ENCODE measurements at regions not wholly inside any gene's neighbourhood (a gene's known extent, or its start where the extent isn't known, plus 50 kb on each side); places are given as distances from the start of the nearest gene placed in this dataset.

- H3K9ac ChIP-seq (ENCODE audit: low read depth in 1 of 2, low read length in 2 of 2): no peak overlapping the region
- H3K36me3 ChIP-seq (ENCODE audit: control insufficient read depth in 2 of 2, insufficient read depth in 2 of 2, low read length in 2 of 2): no peaks in the 10 kb centered on the region
- H3K9me3 ChIP-seq (ENCODE audit: control insufficient read depth in 2 of 2, low read length in 2 of 2): no peaks in the 10 kb centered on the region
- no peak overlapping the region for H3K27ac ChIP-seq (ENCODE audit: low read depth in 2 of 2, low read length in 2 of 2)
- H3K27me3 ChIP-seq (ENCODE audit: control insufficient read depth in 2 of 2, insufficient read depth in 2 of 2, low read length in 2 of 2): no peaks in the 10 kb centered on the region
- no peak overlapping the region for H3K4me3 ChIP-seq (ENCODE audit: low read length in 2 of 2)
- H3K4me1 ChIP-seq (ENCODE audit: control insufficient read depth in 2 of 2, insufficient read depth in 2 of 2, low read length in 2 of 2): no peaks in the 10 kb centered on the region
These were observed 672.2 kb downstream of the EPM2A start for GRCh38 chr6:145063091-145063490.

DNA sequence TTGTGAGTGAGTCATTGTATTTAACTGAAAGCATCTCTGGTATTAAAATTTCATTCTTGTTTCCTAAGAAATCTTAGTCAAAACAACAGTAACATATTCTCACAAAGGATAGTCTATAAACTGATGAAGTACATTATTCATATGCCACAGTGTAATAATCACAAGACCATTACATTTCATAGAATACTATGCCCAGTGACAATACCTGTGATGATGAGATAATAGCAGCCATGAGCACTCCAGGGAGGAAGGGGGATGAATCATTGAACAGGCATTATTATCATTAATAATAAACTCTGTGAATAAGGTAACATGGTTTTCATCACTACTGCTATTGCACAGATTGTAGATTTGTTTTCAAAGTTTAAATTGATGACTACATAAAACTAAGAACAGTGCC lies 667.9 kb downstream of the EPM2A start:
- Histone ChIP-seq H3K4me3 (ENCODE audit: low read length in 2 of 2) (no peak overlapping the region), H3K9ac (ENCODE audit: low read depth in 1 of 2, low read length in 2 of 2) (no peak overlapping the region), H3K9me3 (ENCODE audit: control insufficient read depth in 2 of 2, low read length in 2 of 2) (no peaks in the 10 kb centered on the region), H3K4me1 (ENCODE audit: control insufficient read depth in 2 of 2, insufficient read depth in 2 of 2, low read length in 2 of 2) (no peaks in the 10 kb centered on the region), H3K27ac (ENCODE audit: low read depth in 2 of 2, low read length in 2 of 2) (no peak overlapping the region), H3K36me3 (ENCODE audit: control insufficient read depth in 2 of 2, insufficient read depth in 2 of 2, low read length in 2 of 2) (no peaks in the 10 kb centered on the region), H3K27me3 (ENCODE audit: control insufficient read depth in 2 of 2, insufficient read depth in 2 of 2, low read length in 2 of 2) (no peaks in the 10 kb centered on the region)

DNA sequence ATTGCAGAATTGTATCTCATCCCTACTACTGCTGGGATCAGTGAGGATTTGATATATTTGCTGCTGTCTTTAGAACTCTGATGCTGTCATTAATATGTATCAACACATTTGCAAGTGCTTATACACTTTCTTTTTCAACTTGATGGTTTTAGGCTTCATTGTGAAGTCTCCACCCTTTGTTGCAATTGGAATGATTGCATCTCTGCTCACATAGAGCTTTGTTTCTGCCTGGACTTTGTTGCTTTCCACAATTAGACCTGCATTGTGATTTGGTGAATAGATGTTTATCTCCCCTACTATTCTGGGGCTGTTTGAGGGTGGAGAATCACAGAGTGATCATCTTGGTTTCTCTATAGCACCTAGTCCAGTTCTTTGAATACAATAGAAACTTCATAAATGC lies 666.7 kb downstream of the EPM2A start:
- Histone ChIP-seq H3K36me3 (ENCODE audit: control insufficient read depth in 2 of 2, insufficient read depth in 2 of 2, low read length in 2 of 2) (no peaks in the 10 kb centered on the region), H3K27ac (ENCODE audit: low read depth in 2 of 2, low read length in 2 of 2) (no peak overlapping the region), H3K9me3 (ENCODE audit: control insufficient read depth in 2 of 2, low read length in 2 of 2) (no peaks in the 10 kb centered on the region), H3K4me1 (ENCODE audit: control insufficient read depth in 2 of 2, insufficient read depth in 2 of 2, low read length in 2 of 2) (no peaks in the 10 kb centered on the region), H3K27me3 (ENCODE audit: control insufficient read depth in 2 of 2, insufficient read depth in 2 of 2, low read length in 2 of 2) (no peaks in the 10 kb centered on the region), H3K9ac (ENCODE audit: low read depth in 1 of 2, low read length in 2 of 2) (no peak overlapping the region), H3K4me3 (ENCODE audit: low read length in 2 of 2) (no peak overlapping the region)

- Histone ChIP-seq H3K36me3 (ENCODE audit: control insufficient read depth in 2 of 2, insufficient read depth in 2 of 2, low read length in 2 of 2) (no peaks in the 10 kb centered on the region), H3K9me3 (ENCODE audit: control insufficient read depth in 2 of 2, low read length in 2 of 2) (no peaks in the 10 kb centered on the region), H3K4me3 (ENCODE audit: low read length in 2 of 2) (no peak overlapping the region), H3K27me3 (ENCODE audit: control insufficient read depth in 2 of 2, insufficient read depth in 2 of 2, low read length in 2 of 2) (no peaks in the 10 kb centered on the region), H3K27ac (ENCODE audit: low read depth in 2 of 2, low read length in 2 of 2) (no peak overlapping the region), H3K4me1 (ENCODE audit: control insufficient read depth in 2 of 2, insufficient read depth in 2 of 2, low read length in 2 of 2) (no peaks in the 10 kb centered on the region), H3K9ac (ENCODE audit: low read depth in 1 of 2, low read length in 2 of 2) (no peak overlapping the region)
These were observed 665.4 kb downstream of the EPM2A start for GRCh38 chr6:145069966-145070365.

DNA sequence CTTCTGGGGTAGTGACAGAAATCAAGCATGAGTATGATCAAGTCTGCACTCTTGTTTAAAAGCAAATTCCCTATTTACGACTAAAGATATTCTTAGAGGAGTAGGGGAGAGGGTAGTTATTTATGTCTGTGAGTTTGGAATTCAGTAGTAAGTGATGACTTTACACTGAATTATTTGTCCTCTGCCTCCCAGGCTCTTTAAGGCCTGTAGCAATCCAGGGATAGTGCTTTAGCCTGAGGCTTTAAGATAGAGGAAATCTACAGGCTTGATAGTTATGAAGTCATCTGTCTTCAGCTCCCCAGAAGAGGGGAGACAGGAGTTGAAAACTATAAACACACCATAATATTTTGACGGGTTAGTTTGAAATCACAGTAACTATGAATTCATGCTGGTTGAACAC lies 664.5 kb downstream of the EPM2A start:
- H3K27ac ChIP-seq (ENCODE audit: low read depth in 2 of 2, low read length in 2 of 2): no peak overlapping the region
- no peak overlapping the region for H3K9ac ChIP-seq (ENCODE audit: low read depth in 1 of 2, low read length in 2 of 2)
- no peak overlapping the region for H3K4me3 ChIP-seq (ENCODE audit: low read length in 2 of 2)
- no peaks in the 10 kb centered on the region for H3K4me1 ChIP-seq (ENCODE audit: control insufficient read depth in 2 of 2, insufficient read depth in 2 of 2, low read length in 2 of 2)
- H3K36me3 ChIP-seq (ENCODE audit: control insufficient read depth in 2 of 2, insufficient read depth in 2 of 2, low read length in 2 of 2): no peaks in the 10 kb centered on the region
- H3K27me3 ChIP-seq (ENCODE audit: control insufficient read depth in 2 of 2, insufficient read depth in 2 of 2, low read length in 2 of 2): no peaks in the 10 kb centered on the region
- H3K9me3 ChIP-seq (ENCODE audit: control insufficient read depth in 2 of 2, low read length in 2 of 2): no peaks in the 10 kb centered on the region

DNA sequence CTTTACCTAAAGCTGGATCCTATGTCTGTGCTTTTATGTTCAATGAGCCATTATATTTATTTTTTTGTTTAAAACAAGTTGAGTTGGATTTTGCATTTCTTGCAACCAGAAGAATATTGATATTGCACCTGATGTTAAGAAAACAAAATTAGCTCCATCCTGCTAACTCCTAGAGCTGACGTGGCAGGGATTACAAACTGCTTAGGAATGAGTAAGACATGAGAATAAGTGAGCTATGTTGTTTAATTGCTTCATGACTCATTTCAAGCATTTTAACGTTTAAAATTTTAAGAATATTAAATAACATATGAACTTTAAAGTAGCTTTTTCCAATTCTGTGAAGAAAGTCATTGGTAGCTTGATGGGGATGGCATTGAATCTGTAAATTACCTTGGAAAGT lies 663.5 kb downstream of the EPM2A start:
- H3K36me3 ChIP-seq (ENCODE audit: control insufficient read depth in 2 of 2, insufficient read depth in 2 of 2, low read length in 2 of 2): no peaks in the 10 kb centered on the region
- no peak overlapping the region for H3K27ac ChIP-seq (ENCODE audit: low read depth in 2 of 2, low read length in 2 of 2)
- no peak overlapping the region for H3K9ac ChIP-seq (ENCODE audit: low read depth in 1 of 2, low read length in 2 of 2)
- H3K4me1 ChIP-seq (ENCODE audit: control insufficient read depth in 2 of 2, insufficient read depth in 2 of 2, low read length in 2 of 2): no peaks in the 10 kb centered on the region
- H3K9me3 ChIP-seq (ENCODE audit: control insufficient read depth in 2 of 2, low read length in 2 of 2): no peaks in the 10 kb centered on the region
- no peak overlapping the region for H3K4me3 ChIP-seq (ENCODE audit: low read length in 2 of 2)
- no peaks in the 10 kb centered on the region for H3K27me3 ChIP-seq (ENCODE audit: control insufficient read depth in 2 of 2, insufficient read depth in 2 of 2, low read length in 2 of 2)

- no peaks in the 10 kb centered on the region for H3K27me3 ChIP-seq (ENCODE audit: control insufficient read depth in 2 of 2, insufficient read depth in 2 of 2, low read length in 2 of 2)
- no peak overlapping the region for H3K4me3 ChIP-seq (ENCODE audit: low read length in 2 of 2)
- H3K4me1 ChIP-seq (ENCODE audit: control insufficient read depth in 2 of 2, insufficient read depth in 2 of 2, low read length in 2 of 2): no peaks in the 10 kb centered on the region
- no peaks in the 10 kb centered on the region for H3K9me3 ChIP-seq (ENCODE audit: control insufficient read depth in 2 of 2, low read length in 2 of 2)
- no peak overlapping the region for H3K9ac ChIP-seq (ENCODE audit: low read depth in 1 of 2, low read length in 2 of 2)
- no peaks in the 10 kb centered on the region for H3K36me3 ChIP-seq (ENCODE audit: control insufficient read depth in 2 of 2, insufficient read depth in 2 of 2, low read length in 2 of 2)
- no peak overlapping the region for H3K27ac ChIP-seq (ENCODE audit: low read depth in 2 of 2, low read length in 2 of 2)
These were observed 661.5 kb downstream of the EPM2A start for GRCh38 chr6:145073811-145074210.

DNA sequence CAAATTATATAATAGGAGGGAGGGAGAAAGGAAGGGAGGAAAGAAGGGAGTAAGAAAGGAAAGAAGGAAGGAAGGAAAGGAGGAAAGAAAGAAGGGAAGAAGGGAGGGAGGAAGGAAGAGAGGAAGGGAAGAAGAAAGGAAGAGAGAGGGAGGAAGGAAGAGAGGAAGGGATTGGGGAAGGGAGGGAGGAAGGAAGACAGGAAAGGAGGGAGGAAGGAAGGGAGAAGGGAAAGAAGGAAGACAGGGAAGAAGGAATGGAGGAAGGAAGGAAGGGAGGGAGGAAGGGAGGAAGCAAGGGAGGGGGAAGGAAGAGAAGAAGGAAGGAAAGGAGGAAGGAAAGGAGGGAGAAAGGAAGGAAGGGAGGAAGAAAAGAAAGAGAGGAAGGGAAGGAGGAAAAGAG lies 660.5 kb downstream of the EPM2A start:
- H3K9ac ChIP-seq (ENCODE audit: low read depth in 1 of 2, low read length in 2 of 2): no peak overlapping the region
- H3K9me3 ChIP-seq (ENCODE audit: control insufficient read depth in 2 of 2, low read length in 2 of 2): no peaks in the 10 kb centered on the region
- H3K27ac ChIP-seq (ENCODE audit: low read depth in 2 of 2, low read length in 2 of 2): no peak overlapping the region
- no peaks in the 10 kb centered on the region for H3K27me3 ChIP-seq (ENCODE audit: control insufficient read depth in 2 of 2, insufficient read depth in 2 of 2, low read length in 2 of 2)
- H3K36me3 ChIP-seq (ENCODE audit: control insufficient read depth in 2 of 2, insufficient read depth in 2 of 2, low read length in 2 of 2): no peaks in the 10 kb centered on the region
- H3K4me3 ChIP-seq (ENCODE audit: low read length in 2 of 2): no peak overlapping the region
- no peaks in the 10 kb centered on the region for H3K4me1 ChIP-seq (ENCODE audit: control insufficient read depth in 2 of 2, insufficient read depth in 2 of 2, low read length in 2 of 2)

- Histone ChIP-seq H3K4me3 (ENCODE audit: low read length in 2 of 2) (no peak overlapping the region), H3K27me3 (ENCODE audit: control insufficient read depth in 2 of 2, insufficient read depth in 2 of 2, low read length in 2 of 2) (no peaks in the 10 kb centered on the region), H3K9ac (ENCODE audit: low read depth in 1 of 2, low read length in 2 of 2) (no peak overlapping the region), H3K27ac (ENCODE audit: low read depth in 2 of 2, low read length in 2 of 2) (no peak overlapping the region), H3K9me3 (ENCODE audit: control insufficient read depth in 2 of 2, low read length in 2 of 2) (no peaks in the 10 kb centered on the region), H3K4me1 (ENCODE audit: control insufficient read depth in 2 of 2, insufficient read depth in 2 of 2, low read length in 2 of 2) (no peaks in the 10 kb centered on the region), H3K36me3 (ENCODE audit: control insufficient read depth in 2 of 2, insufficient read depth in 2 of 2, low read length in 2 of 2) (no peaks in the 10 kb centered on the region)
These were observed 659.9 kb downstream of the EPM2A start for GRCh38 chr6:145075425-145075824.

DNA sequence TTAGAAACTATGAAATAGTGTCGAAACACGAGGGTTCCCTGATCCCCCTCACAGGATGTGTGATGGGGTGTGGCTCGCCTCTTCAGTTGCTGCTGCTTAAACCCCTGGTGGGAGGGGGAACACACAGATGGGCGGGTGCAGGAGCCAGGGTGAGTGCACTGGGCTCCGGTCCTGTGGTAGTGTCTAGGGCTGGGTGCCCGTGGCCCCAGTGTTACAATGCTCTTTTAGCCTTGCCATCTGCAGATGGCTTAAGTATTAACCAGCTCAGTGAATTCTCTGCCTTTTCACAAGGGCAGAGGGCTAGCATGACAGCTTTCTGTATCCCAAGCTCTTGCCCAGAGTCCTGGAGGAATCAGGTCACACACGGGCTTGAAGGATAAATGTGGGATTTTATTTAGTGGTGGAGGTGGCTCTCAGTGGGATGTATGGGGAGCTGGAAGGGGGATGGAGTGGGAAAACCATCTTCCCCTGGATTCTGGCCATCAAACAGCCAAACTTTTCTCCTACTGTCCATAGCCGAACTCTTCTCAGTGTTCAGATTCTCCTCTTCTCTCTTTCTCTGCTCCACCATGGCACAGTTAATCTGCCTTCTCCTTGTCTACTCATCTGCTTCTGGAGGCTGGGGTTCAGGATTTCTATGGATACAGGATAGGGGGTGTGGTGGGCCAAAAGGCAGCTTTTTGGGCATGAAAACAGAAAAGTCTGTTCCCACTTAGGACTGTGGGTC lies 659.0 kb downstream of the EPM2A start:
- Histone ChIP-seq H3K36me3 (ENCODE audit: control insufficient read depth in 2 of 2, insufficient read depth in 2 of 2, low read length in 2 of 2) (no peaks in the 10 kb centered on the region), H3K4me1 (ENCODE audit: control insufficient read depth in 2 of 2, insufficient read depth in 2 of 2, low read length in 2 of 2) (no peaks in the 10 kb centered on the region), H3K4me3 (ENCODE audit: low read length in 2 of 2) (no peak overlapping the region), H3K9ac (ENCODE audit: low read depth in 1 of 2, low read length in 2 of 2) (no peak overlapping the region), H3K27ac (ENCODE audit: low read depth in 2 of 2, low read length in 2 of 2) (no peak overlapping the region), H3K9me3 (ENCODE audit: control insufficient read depth in 2 of 2, low read length in 2 of 2) (no peaks in the 10 kb centered on the region), H3K27me3 (ENCODE audit: control insufficient read depth in 2 of 2, insufficient read depth in 2 of 2, low read length in 2 of 2) (no peaks in the 10 kb centered on the region)

DNA sequence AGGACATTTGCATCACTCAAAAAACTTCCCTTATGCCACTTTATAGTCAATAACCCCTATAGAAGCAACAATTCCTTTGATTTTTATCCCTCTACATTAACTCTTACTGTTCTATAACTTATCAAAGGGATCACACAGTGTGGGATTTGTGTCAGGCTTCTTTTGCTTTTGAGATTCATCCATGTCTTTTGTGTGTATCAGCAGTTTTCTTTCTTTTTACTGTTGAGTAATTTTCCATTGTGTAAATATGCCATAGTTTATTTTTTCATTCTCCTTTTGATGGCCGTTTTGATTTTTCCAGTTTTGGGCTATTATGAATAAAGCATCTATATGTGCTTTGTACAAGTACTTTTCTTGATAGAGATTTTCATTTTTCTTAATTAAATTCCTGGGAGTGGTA lies 657.9 kb downstream of the EPM2A start:
- Histone ChIP-seq H3K4me3 (ENCODE audit: low read length in 2 of 2) (no peak overlapping the region), H3K27me3 (ENCODE audit: control insufficient read depth in 2 of 2, insufficient read depth in 2 of 2, low read length in 2 of 2) (no peaks in the 10 kb centered on the region), H3K4me1 (ENCODE audit: control insufficient read depth in 2 of 2, insufficient read depth in 2 of 2, low read length in 2 of 2) (no peaks in the 10 kb centered on the region), H3K36me3 (ENCODE audit: control insufficient read depth in 2 of 2, insufficient read depth in 2 of 2, low read length in 2 of 2) (no peaks in the 10 kb centered on the region), H3K9ac (ENCODE audit: low read depth in 1 of 2, low read length in 2 of 2) (no peak overlapping the region), H3K9me3 (ENCODE audit: control insufficient read depth in 2 of 2, low read length in 2 of 2) (no peaks in the 10 kb centered on the region), H3K27ac (ENCODE audit: low read depth in 2 of 2, low read length in 2 of 2) (no peak overlapping the region)

Measured in mucosa of rectum (tissue), 2 donors.